ENCODE measurements at regions not wholly inside any gene's neighbourhood (a gene's known extent, or its start where the extent isn't known, plus 50 kb on each side); places are given as distances from the start of the nearest gene placed in this dataset.

GRCh38 chr18:52130624-52131301, 209.2 kb upstream of the DCC start:
- no peaks in the 10 kb centered on the region for H3K9me3 ChIP-seq (ENCODE audit: control insufficient read depth, insufficient read depth, low read length)
- H4K20me1 ChIP-seq (ENCODE audit: control insufficient read depth, insufficient read depth, low read depth, low read length) = no peaks in the 10 kb centered on the region
- H3F3A ChIP-seq (ENCODE audit: control insufficient read depth, insufficient read depth) = no peaks in the 10 kb centered on the region
- no peaks in the 10 kb centered on the region for H3K79me2 ChIP-seq (ENCODE audit: control insufficient read depth, low read length)
- no peaks in the 10 kb centered on the region for H3K36me3 ChIP-seq (ENCODE audit: control insufficient read depth, low read length)
- H3K4me3 ChIP-seq (ENCODE audit: low read length) = no peak overlapping the region
- no peaks in the 10 kb centered on the region for H3K4me1 ChIP-seq (ENCODE audit: control insufficient read depth, low read length)
- H3K9me2 ChIP-seq (replicated peaks; ENCODE audit: control insufficient read depth, low read length) = no peaks in the 10 kb centered on the region
- no peak overlapping the region for H3K4me2 ChIP-seq (ENCODE audit: low read length)
- H3K27ac ChIP-seq (ENCODE audit: low read depth, low read length) = no peak overlapping the region
- no peaks in the 10 kb centered on the region for H3K27me3 ChIP-seq (ENCODE audit: control insufficient read depth, low read length)
- no peak for TF ChIP-seq CTCF (IDR thresholded peaks at IDR 0.05; ENCODE audit: low read depth, low read length, poor library complexity, severe bottlenecking)
- no peak for TF ChIP-seq EZH2phosphoT487 (IDR thresholded peaks at IDR 0.05; ENCODE audit: borderline replicate concordance, low read length)

GRCh38 chr18:52131845-52132244, 208.2 kb upstream of the DCC start:
- Histone ChIP-seq H4K20me1 (ENCODE audit: control insufficient read depth, insufficient read depth, low read depth, low read length) (no peaks in the 10 kb centered on the region), H3K4me3 (ENCODE audit: low read length) (no peak overlapping the region), H3K9me2 (replicated peaks; ENCODE audit: control insufficient read depth, low read length) (no peaks in the 10 kb centered on the region), H3K79me2 (ENCODE audit: control insufficient read depth, low read length) (no peaks in the 10 kb centered on the region), H3K36me3 (ENCODE audit: control insufficient read depth, low read length) (no peaks in the 10 kb centered on the region), H3K27me3 (ENCODE audit: control insufficient read depth, low read length) (no peaks in the 10 kb centered on the region), H3K27ac (ENCODE audit: low read depth, low read length) (no peak overlapping the region), H3K4me2 (ENCODE audit: low read length) (no peak overlapping the region), H3K4me1 (ENCODE audit: control insufficient read depth, low read length) (no peaks in the 10 kb centered on the region), H3F3A (ENCODE audit: control insufficient read depth, insufficient read depth) (no peaks in the 10 kb centered on the region), H3K9me3 (ENCODE audit: control insufficient read depth, insufficient read depth, low read length) (no peaks in the 10 kb centered on the region)
- TF ChIP-seq CTCF (IDR thresholded peaks at IDR 0.05; ENCODE audit: low read depth, low read length, poor library complexity, severe bottlenecking) = no peak
- no peak for TF ChIP-seq EZH2phosphoT487 (IDR thresholded peaks at IDR 0.05; ENCODE audit: borderline replicate concordance, low read length)

- H3K4me2 ChIP-seq (ENCODE audit: low read length) = no peak overlapping the region
- no peaks in the 10 kb centered on the region for H3K9me2 ChIP-seq (replicated peaks; ENCODE audit: control insufficient read depth, low read length)
- H3K36me3 ChIP-seq (ENCODE audit: control insufficient read depth, low read length) = no peaks in the 10 kb centered on the region
- no peaks in the 10 kb centered on the region for H3K27me3 ChIP-seq (ENCODE audit: control insufficient read depth, low read length)
- no peaks in the 10 kb centered on the region for H3K79me2 ChIP-seq (ENCODE audit: control insufficient read depth, low read length)
- H4K20me1 ChIP-seq (ENCODE audit: control insufficient read depth, insufficient read depth, low read depth, low read length) = no peaks in the 10 kb centered on the region
- H3K9me3 ChIP-seq (ENCODE audit: control insufficient read depth, insufficient read depth, low read length) = no peaks in the 10 kb centered on the region
- no peaks in the 10 kb centered on the region for H3K4me1 ChIP-seq (ENCODE audit: control insufficient read depth, low read length)
- H3F3A ChIP-seq (ENCODE audit: control insufficient read depth, insufficient read depth) = no peaks in the 10 kb centered on the region
- no peak overlapping the region for H3K4me3 ChIP-seq (ENCODE audit: low read length)
- H3K27ac ChIP-seq (ENCODE audit: low read depth, low read length) = no peak overlapping the region
- no peak for TF ChIP-seq CTCF (IDR thresholded peaks at IDR 0.05; ENCODE audit: low read depth, low read length, poor library complexity, severe bottlenecking)
- TF ChIP-seq EZH2phosphoT487 (IDR thresholded peaks at IDR 0.05; ENCODE audit: borderline replicate concordance, low read length) = no peak
Measured at GRCh38 chr18:52136532-52136931, 203.5 kb upstream of the DCC start.

All from DOHH2 (cell line).